ENCODE measurements at regions not wholly inside any gene's neighbourhood (a gene's known extent, or its start where the extent isn't known, plus 50 kb on each side); places are given as distances from the start of the nearest gene placed in this dataset.
A peak's percentile ranks its signal among the peaks of the same experiment; 100 is the strongest.

GRCh38 chr4:163895378-163896005, 401.0 kb downstream of the TMA16 start:
- DNase-seq, result peak; percentile 6

- DNase-seq, result no peak
Observed at GRCh38 chr4:163901319-163901718, 406.8 kb downstream of the TMA16 start.

DNA sequence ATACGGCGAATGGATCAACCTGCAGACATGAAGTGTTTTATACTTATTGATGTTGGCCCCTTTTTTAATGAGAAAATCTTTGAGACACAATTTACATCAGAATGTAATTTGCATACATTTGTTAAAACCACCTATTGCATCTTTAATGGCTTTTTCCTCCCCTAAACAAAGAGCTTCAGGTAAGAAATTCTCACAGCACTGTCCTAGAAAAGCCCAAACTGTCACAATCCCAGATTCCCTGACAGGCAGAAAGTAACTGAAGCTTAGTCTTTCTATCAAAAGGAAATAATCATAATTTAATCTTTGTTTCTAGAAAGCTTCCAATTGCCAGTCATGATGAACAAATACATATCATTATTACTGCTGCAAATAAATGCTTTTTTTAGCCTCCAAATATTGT, 407.9 kb downstream of the TMA16 start:
- no peak for DNase-seq

DNA sequence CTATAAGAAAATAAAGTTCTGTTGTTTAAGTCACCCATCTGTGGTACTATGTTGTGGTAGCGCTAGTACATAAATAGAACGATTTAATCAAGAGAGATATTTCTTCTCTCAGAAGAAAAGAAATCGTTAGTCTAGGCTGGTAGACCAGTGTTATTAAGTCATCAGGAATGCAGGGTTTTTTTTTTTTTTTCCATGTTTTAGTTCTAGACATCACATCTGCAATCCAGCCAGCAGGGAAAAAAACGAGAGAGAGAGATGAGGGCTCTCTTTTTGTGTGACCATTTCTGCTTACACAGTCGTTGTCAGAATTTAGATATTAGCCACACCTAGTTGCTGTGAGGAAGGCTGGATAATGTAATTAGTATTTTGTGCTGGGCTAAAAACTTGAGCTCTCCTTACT, 417.4 kb downstream of the TMA16 start:
- no peak for DNase-seq

DNA sequence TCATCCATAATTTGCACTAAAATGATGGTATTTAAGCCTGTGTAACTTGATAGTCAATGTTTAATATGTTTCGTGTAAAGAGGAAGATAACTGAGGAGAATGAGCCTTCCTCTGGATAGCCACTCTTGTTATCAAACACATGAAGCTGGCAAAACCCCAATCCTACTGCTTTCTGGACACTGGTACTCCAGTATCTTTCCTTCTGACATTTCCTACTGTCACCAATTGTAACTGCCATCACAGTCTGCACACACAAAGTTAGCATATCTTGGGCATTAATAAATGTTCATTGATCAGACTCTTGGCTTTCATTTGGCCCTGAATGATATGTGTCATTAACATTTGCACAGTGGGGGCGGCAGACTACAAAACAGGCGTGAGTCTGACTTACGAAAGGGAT, 419.1 kb downstream of the TMA16 start:
- DNase-seq, result no peak

DNA sequence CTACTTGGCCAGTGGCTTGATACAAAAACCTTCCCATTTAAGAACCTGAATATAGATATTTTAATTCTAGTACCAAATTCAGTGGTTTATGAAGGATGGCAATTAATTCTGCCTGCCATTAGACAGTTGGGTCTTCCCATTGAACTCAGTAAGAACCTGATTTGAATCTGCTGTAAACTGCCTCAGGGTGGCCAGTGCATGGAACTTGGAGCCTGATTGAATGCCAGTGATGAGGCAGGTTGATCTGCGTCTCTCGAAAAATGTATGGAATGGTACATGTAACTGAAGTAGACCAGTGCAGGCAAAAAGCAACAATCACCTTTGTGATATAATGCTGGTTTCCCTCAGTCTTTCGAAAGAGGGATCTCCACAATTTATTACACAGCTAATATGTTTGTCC, 421.4 kb downstream of the TMA16 start:
- no peak for DNase-seq

DNA sequence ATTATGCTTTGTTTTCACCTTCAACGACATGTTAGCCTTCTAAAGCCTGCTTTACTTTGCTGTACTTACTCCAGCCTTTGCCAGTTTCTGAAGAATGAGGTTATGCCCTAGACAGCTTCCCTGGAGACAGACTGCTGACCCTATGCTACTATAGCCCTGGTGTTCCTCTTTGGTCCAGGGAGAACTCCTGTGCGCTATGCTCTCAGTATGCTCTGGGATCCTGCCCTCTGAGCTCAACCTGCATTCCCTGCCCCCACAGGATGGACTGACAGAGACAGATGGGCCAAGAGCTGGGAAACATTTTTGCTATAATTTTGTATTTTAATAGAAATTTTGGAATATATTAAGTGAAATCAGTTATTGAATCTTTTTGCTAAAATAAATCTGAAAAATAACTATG, 425.9 kb downstream of the TMA16 start:
- DNase-seq, result no peak

- no peak for DNase-seq
Observed at GRCh38 chr4:163922302-163922701, 427.8 kb downstream of the TMA16 start.

- DNase-seq, result no peak
Observed at GRCh38 chr4:163923092-163923491, 428.6 kb downstream of the TMA16 start.

GRCh38 chr4:163930086-163930485, 435.6 kb downstream of the TMA16 start:
- DNase-seq, result no peak

DNA sequence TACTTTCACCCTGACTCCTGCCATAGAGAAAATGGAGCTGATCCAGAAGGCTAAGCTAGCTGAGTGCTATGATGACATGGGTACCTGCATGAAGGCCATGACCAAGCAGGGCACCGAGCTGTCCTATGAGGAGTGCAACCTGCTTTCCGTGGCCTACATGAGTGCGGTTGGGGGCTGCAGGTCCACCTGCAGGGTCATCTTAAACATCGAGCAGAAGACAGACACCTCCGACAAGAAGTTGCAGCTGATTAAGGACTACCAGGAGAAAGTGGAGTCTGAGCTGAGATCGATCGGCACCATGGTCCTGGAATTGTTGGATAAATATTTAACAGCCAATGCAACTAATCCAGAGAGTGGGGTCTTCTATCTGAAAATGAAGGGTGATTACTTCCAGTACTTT, 438.0 kb downstream of the TMA16 start:
- DNase-seq, result no peak

GRCh38 chr4:163939597-163939996, 445.1 kb downstream of the TMA16 start:
- DNase-seq, result no peak

GRCh38 chr4:163941221-163941905, 446.9 kb downstream of the TMA16 start:
- no peak for DNase-seq

DNA sequence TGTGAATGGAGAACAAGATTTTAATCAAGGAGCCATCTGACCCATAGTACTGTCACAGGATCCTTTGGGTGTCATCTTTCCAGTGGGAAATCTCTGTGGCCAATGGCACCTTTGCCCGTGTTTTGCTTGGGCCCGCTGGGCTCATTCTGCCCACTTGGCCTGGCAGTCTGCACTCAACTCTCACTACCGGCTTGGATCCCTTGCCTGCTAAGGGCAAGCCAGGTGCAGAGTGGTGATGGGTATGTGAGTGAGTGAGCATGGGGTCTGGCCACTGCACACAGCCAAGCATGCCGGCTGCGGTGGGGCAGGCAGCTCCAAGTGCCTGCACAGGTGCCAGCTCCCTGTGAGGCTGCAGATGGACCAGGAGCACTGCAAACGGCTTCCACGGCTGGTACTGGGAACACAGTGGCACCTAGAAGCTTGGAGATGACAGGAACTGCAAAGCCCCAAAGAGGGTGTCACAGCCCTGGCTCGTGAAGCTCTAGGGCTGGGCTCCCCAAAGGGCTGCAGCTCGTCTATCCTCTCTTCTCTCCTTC, 454.5 kb downstream of the TMA16 start:
- DNase-seq, result no peak

DNA sequence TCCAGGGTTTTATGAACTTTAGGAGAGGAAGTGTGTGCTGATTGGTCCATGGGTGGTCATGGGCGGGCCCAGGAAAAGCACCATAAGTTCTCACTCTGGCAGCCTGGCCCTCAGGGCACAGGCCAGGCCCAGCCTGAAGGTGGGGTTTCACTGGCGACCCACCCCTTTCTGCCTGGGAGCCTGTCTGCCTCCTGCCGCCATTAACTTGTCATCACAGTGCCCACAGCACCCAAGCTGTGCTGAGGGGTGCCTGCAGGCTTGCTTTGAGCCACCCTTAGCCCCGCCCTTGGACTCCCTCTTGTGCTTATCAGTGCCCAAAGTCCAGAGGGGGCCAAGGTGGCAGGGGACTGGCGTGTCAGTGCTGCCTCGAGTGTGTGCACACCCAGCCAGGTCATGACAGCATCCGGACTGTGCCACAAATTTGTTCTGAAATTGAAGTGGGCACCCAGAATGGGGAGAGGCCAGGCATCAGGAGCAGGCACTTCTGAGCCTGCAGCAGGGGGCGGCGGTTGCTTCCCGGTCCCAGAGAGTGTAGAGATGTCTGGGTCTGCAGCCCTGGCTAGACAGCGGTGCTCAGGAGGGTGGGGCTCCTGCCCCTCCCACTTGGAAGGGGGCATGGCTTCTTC, 455.6 kb downstream of the TMA16 start:
- no peak for DNase-seq

DNA sequence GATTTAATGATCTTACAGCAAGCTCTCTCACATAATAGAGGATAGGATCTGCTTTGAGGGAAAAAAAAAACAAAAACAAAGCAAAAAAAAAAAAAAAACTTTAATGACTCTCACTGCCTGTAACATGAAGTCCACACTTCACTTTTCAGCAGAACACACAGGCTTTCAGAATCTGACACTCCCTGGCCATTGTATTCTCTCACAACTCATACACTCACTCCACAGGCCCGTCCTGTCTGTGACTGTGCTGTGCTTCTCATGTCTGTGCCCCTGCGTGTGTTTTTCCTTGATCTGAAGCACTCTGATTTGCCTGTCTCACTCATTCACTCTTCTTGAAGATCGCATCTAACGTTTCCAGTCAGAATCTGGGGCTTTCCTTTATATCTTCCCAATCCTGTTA, 460.8 kb downstream of the TMA16 start:
- DNase-seq, result no peak

- no peak for DNase-seq
Observed at GRCh38 chr4:163958751-163959150, 464.3 kb downstream of the TMA16 start.

DNA sequence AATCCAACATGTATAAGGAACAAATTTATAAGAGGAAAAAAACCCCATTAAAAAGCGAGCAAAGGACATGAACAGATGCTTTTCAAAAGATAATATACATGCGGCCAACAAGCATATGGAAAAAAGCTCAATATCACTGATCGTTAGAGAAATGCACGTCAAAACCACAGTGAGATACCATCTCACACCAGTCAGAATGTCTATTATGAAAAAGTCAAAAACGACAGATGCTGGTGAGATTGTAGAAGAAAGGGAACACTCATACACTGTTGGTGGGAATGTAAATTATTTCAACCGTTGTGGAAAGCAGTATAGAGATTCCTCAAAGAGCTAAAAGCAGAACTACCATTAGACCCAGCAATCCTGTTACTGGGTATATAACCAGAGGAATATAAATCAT, 465.4 kb downstream of the TMA16 start:
- no peak for DNase-seq

DNA sequence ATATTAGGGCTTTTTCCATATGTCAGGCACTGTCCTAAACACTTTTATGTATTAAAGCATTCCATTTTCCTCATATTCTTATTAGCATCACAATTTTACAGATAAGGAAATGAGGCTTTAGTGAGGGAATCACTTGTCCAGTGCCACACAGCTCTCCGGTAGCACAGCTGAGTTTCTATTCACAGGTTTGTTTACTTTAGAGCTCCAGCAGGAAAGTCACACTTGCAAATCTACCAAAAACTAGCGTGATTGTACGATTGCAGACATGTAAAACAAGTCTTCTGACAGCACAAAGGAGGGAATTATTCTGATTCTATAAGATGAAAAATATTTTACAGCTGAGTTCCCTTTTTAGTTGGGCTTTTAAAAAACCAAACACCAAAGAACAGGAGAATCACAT, 472.1 kb downstream of the TMA16 start:
- no peak for DNase-seq

GRCh38 chr4:163967263-163967662, 472.8 kb downstream of the TMA16 start:
- no peak for DNase-seq

DNA sequence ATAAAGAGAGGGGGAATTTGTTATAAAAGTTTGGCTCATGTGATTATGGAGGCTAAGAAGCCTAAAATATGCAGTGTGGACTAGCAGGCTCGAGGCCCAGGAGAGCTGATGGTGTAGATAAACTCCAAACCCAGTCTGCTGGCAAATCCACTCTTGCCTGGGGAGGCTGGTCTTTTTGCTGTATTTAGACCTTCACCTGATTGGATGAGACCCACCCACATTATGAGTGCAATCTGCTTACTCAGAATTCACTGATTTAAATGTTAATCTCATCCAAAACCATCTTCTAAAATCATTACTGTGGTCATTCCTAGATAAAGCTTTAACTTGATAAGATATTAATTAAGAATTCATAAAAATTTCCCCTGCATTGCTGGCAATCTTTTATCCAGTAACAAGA, 473.2 kb downstream of the TMA16 start:
- no peak for DNase-seq

DNA sequence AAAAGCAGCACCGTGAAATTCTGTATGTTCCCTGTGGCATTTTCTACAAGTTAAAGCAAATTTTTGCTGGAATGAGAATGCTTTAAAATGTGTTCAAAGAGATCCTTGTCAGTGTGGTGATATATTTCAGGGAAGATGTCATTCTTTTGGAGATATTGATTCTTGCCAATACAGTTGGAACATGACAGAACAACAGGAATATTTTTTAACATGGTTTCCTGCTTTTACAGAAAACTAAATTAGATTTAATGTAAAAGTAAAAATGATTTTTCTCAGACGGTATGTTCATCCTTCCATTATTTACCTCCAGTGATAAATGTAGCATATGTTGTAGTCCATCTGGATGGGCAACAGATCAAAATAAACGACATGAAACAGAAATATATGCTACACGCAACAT, 474.8 kb downstream of the TMA16 start:
- DNase-seq, result no peak

DNA sequence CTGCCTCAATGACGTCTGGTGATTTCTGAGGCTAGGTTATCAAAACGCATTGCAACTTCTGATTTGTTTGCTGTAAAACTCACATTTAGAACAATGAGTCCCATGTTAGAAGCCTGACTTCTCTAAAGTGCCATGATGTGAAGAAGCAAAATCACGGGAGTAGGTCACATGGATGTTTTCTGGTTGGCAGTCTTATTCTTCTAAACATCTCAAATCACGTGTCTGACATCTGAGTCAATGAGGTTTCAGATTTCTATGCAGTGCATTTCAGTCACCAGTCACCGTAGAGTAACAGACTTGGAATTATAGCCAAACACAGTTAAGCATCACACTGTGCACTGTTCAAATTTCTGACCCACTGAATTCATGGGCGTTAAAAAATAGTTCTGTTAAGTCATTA, 482.1 kb downstream of the TMA16 start:
- DNase-seq, result no peak

DNA sequence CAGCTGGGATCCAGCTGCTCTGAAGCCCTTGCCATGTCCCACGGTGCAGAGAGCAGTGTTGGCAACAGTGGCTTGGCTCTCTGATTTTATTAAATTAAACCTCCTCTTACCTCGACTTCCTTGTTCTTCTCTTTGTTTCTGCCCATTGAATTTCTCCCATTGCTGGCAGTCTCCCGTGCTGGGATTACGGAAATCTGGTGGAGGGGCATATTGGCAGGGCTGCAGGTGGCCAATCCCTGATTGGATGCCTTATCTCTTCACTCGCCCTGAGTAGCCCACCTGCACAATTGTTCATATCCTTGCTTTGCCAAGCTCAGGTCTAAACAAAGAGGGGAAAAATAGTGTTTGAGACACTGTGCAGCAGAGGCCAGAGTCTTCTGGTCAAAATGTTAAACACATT, 493.9 kb downstream of the TMA16 start:
- no peak for DNase-seq
